CD14-positive monocyte (primary cell): ENCODE measurements at regions not wholly inside any gene's neighbourhood (a gene's known extent, or its start where the extent isn't known, plus 50 kb on each side); places are given as distances from the start of the nearest gene placed in this dataset.

ENCODE experiments used
- DNase-seq, 3 donors: peaks; one replicate each; pipeline ENCODE4 v3.0.0-alpha.2; 2011 to 2022
- H2AFZ ChIP-seq: 2 replicates; pipeline ENCODE4 v1.6.0; 2012; ENCODE audit warnings: mild to moderate bottlenecking, low read depth, low read length, inconsistent platforms; ENCODE audit not compliant: insufficient read depth, poor library complexity, severe bottlenecking
- H3K27ac ChIP-seq, 2 donors: 1 replicate in 1 of 2; 2 replicates in 1 of 2; pipeline ENCODE4 v1.5.1; 2012 to 2013; ENCODE audit warnings: low read length in 2 of 2, control low read depth in 1 of 2, inconsistent platforms in 1 of 2, low read depth in 1 of 2, mild to moderate bottlenecking in 1 of 2
- H3K27me3 ChIP-seq, 2 donors: one replicate each; pipeline versions ENCODE4 v1.6.0 to v1.6.1; 2011 to 2013; ENCODE audit warnings: low read length in 2 of 2; ENCODE audit not compliant: control insufficient read depth in 2 of 2, insufficient read depth in 2 of 2
- H3K36me3 ChIP-seq, 2 donors: replicated peaks in 1 of 2; 1 replicate in 1 of 2; 2 replicates in 1 of 2; pipeline versions ENCODE4 v1.5.1 to v1.6.1; 2012 to 2013; ENCODE audit warnings: low read length in 2 of 2, control low read depth in 1 of 2, inconsistent platforms in 1 of 2, mild to moderate bottlenecking in 1 of 2; ENCODE audit not compliant: insufficient read depth in 2 of 2, control insufficient read depth in 1 of 2
- H3K4me1 ChIP-seq, 2 donors: 1 replicate in 1 of 2; 2 replicates in 1 of 2; pipeline versions ENCODE4 v1.5.1 to v1.6.1; 2012 to 2013; ENCODE audit warnings: low read length in 2 of 2, control low read depth in 1 of 2, inconsistent platforms in 1 of 2, mild to moderate bottlenecking in 1 of 2, moderate library complexity in 1 of 2; ENCODE audit not compliant: insufficient read depth in 2 of 2, control insufficient read depth in 1 of 2
- H3K4me2 ChIP-seq: replicated peaks from 2 replicates; pipeline ENCODE3; 2012; ENCODE audit warnings: low read length, moderate library complexity, mild to moderate bottlenecking; ENCODE audit not compliant: poor library complexity, severe bottlenecking; ENCODE audit errors: extremely low read depth
- H3K4me3 ChIP-seq, 3 experiments: fragments of 200-600 bp in 1 of 3; sonication (generic) in 1 of 3; replicated peaks in 1 of 3; 1 replicate in 2 of 3; 2 replicates in 1 of 3; pipeline ENCODE4 v1.5.1; 2011 to 2013; ENCODE audit warnings: low read length in 3 of 3, mild to moderate bottlenecking in 3 of 3, control low read depth in 2 of 3, low read depth in 2 of 3, inconsistent platforms in 1 of 3, moderate library complexity in 1 of 3
- H3K79me2 ChIP-seq: 2 replicates; pipeline ENCODE4 v1.6.0; 2012; ENCODE audit warnings: mild to moderate bottlenecking, control low read depth, inconsistent platforms, low read length, moderate library complexity; ENCODE audit not compliant: insufficient read depth
- H3K9ac ChIP-seq: 2 replicates; pipeline ENCODE4 v1.6.0; 2017; ENCODE audit warnings: low read length, mild to moderate bottlenecking; ENCODE audit not compliant: insufficient read depth, poor library complexity, severe bottlenecking
- H3K9me3 ChIP-seq, 2 donors: replicated peaks in 1 of 2; 1 replicate in 1 of 2; 2 replicates in 1 of 2; pipeline versions ENCODE4 v1.5.1 to v1.6.1; 2012 to 2013; ENCODE audit warnings: low read length in 2 of 2, control low read depth in 1 of 2; ENCODE audit not compliant: control insufficient read depth in 1 of 2, insufficient read depth in 1 of 2
- H4K20me1 ChIP-seq: 2 replicates; pipeline ENCODE4 v1.6.0; 2012; ENCODE audit warnings: mild to moderate bottlenecking, low read length, control low read depth, moderate library complexity; ENCODE audit not compliant: insufficient read depth
- H3K27ac Mint-ChIP-seq, 7 donors: one replicate each; pipeline ENCODE4 v1.8.0; 2020; ENCODE audit warnings: mild to moderate bottlenecking in 7 of 7, mixed read lengths in 7 of 7, moderate library complexity in 6 of 7, inconsistent platforms in 2 of 7
- H3K27me3 Mint-ChIP-seq, 3 donors: one replicate each; pipeline ENCODE4 v1.8.0; 2021 to 2022; ENCODE audit warnings: low read depth in 3 of 3, mild to moderate bottlenecking in 3 of 3, mixed read lengths in 3 of 3, moderate library complexity in 3 of 3, inconsistent platforms in 1 of 3
- H3K36me3 Mint-ChIP-seq, 2 donors: one replicate each; pipeline ENCODE4 v1.8.0; 2020; ENCODE audit warnings: mixed read lengths in 2 of 2, inconsistent platforms in 1 of 2, mild to moderate bottlenecking in 1 of 2
- H3K4me1 Mint-ChIP-seq: one replicate; pipeline ENCODE4 v1.8.0; 2020; ENCODE audit warnings: mild to moderate bottlenecking, mixed read lengths
- H3K4me3 Mint-ChIP-seq, 2 donors: one replicate each; pipeline ENCODE4 v1.8.0; 2020; ENCODE audit warnings: mild to moderate bottlenecking in 2 of 2, mixed read lengths in 2 of 2, moderate library complexity in 1 of 2
- H3K9me3 Mint-ChIP-seq, 7 donors: one replicate each; pipeline ENCODE4 v1.8.0; 2020 to 2022; ENCODE audit warnings: mixed read lengths in 7 of 7, mild to moderate bottlenecking in 6 of 7, moderate library complexity in 6 of 7, inconsistent platforms in 2 of 7
- WGBS: methylation state at CpG from one replicate; pipeline ENCODE4 v1.1.5; 2013; ENCODE audit warnings: missing lambda C conversion rate; ENCODE audit not compliant: insufficient coverage; 5-methylcytosine and 5-hydroxymethylcytosine counted together
- intact Hi-C, 2 donors: fragments of 100-400 bp; cut with micrococcal nuclease; formaldehyde crosslinking; loops; one replicate each; pipeline versions ENCODE4 v1.15.0 to v1.15.1; 2023
- TF ChIP-seq, protein P1 (sequence below): fragments of 200-600 bp; IDR thresholded peaks from one replicate; pipeline ENCODE4 v1.8.0; 2022; ENCODE audit warnings: antibody characterized with exemption, mild to moderate bottlenecking

DNA sequence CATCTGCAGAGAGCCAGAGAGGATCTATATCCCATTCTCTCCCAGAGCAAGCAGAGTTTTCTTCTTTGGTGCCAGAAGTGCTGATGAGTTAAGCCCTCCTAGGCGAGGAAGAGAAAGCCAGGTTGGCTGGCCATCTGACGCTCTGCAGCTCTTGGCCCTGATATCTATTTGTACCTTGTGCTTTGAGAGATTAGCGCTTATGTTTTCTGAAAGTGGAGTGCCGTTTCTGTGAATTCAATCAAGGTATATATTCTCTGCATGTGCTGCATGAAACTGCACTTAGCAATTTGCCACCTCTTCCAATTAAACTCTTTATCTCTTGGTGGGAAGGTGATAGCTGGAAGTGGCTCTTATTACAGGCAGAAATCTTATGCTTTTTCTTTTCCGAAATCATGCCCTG is 177.5 kb downstream of the LPIN1 start:
- 100% methylated on average over 2 of the region's 5 CpGs for WGBS
- no peaks in the 10 kb centered on the region for H3K4me1 ChIP-seq
- Mint-ChIP-seq H3K4me1 (peaks cover 11% of the 10 kb centered on the region), H3K36me3 (no peaks in the 10 kb centered on the region), H3K27ac (no peak overlapping the region), H3K4me3 (no peak overlapping the region), H3K27me3 (peaks cover 4 to 14% (median 5%) of the 10 kb centered on the region in 3 donors), H3K9me3 (peaks cover 0 to 2% (median 0%) of the 10 kb centered on the region in 7 donors)
- TF ChIP-seq, protein P1, sequence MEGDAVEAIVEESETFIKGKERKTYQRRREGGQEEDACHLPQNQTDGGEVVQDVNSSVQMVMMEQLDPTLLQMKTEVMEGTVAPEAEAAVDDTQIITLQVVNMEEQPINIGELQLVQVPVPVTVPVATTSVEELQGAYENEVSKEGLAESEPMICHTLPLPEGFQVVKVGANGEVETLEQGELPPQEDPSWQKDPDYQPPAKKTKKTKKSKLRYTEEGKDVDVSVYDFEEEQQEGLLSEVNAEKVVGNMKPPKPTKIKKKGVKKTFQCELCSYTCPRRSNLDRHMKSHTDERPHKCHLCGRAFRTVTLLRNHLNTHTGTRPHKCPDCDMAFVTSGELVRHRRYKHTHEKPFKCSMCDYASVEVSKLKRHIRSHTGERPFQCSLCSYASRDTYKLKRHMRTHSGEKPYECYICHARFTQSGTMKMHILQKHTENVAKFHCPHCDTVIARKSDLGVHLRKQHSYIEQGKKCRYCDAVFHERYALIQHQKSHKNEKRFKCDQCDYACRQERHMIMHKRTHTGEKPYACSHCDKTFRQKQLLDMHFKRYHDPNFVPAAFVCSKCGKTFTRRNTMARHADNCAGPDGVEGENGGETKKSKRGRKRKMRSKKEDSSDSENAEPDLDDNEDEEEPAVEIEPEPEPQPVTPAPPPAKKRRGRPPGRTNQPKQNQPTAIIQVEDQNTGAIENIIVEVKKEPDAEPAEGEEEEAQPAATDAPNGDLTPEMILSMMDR = no peak
- intact Hi-C loops = no loop called here
- H4K20me1 ChIP-seq = no peaks in the 10 kb centered on the region
- no peak for DNase-seq
- H3K79me2 ChIP-seq = no peaks in the 10 kb centered on the region
- H3K9me3 ChIP-seq = no peaks in the 10 kb centered on the region
- H3K36me3 ChIP-seq = no peaks in the 10 kb centered on the region
- no peak overlapping the region for H3K9ac ChIP-seq
- H3K4me3 ChIP-seq = no peak overlapping the region
- no peak overlapping the region for H3K27ac ChIP-seq
- no peak overlapping the region for H3K4me2 ChIP-seq
- peaks cover 0 to 4% of the 10 kb centered on the region in 2 donors for H3K27me3 ChIP-seq
- H2AFZ ChIP-seq = no peak overlapping the region

DNA sequence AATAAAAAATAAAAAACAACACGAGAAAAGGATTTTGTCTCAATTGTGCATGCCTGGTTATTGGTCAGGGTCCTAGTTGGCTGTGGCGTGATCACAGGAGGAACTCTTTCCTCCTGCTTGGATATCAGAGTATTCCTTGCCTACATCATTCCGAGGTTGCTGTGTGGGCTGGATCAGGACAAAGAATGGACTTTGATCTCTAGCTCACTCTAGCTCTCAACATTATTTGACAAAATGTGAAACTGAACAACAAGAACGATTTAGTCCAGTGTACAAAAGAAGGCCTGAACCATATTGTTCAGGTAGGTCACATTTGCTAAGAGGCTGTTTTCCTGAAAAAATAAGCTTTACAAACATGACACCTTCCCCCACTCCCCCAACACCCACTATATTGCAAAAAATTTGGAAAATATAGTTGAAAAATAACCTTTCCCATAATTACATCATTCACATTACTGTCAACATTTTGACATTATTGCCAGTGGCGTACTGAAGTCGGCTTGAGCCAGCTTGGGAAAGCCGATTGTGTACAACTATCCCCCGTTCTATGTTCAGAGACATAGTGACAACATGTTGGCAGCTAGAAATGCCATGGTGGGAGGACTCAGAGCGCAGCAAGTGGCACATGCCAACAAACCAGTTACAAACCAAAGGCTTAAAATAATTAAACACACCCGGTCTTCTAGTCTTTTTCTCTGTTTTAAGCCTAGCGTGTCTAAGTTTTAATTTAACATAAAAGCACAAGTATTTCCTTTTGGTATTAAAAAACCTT is 179.0 kb downstream of the LPIN1 start:
- H3K9ac ChIP-seq = no peak overlapping the region
- H4K20me1 ChIP-seq = no peaks in the 10 kb centered on the region
- intact Hi-C loops = no loop called here
- no peak for DNase-seq
- H3K4me2 ChIP-seq = no peak overlapping the region
- 96% methylated on average over 5 of the region's 11 CpGs for WGBS
- peaks cover 4 to 14% (median 5%) of the 10 kb centered on the region in 3 donors for H3K27me3 Mint-ChIP-seq
- H2AFZ ChIP-seq = no peak overlapping the region
- H3K36me3 Mint-ChIP-seq = no peaks in the 10 kb centered on the region
- H3K4me3 ChIP-seq = no peak overlapping the region
- H3K27ac ChIP-seq = no peak overlapping the region
- H3K4me1 ChIP-seq = peaks cover 5% of the 10 kb centered on the region in 2 donors
- H3K9me3 Mint-ChIP-seq = peaks cover 0 to 3% (median 0%) of the 10 kb centered on the region in 7 donors
- peaks cover 0 to 4% of the 10 kb centered on the region in 2 donors for H3K27me3 ChIP-seq
- H3K9me3 ChIP-seq = no peaks in the 10 kb centered on the region
- H3K36me3 ChIP-seq = no peaks in the 10 kb centered on the region
- no peak overlapping the region for H3K4me3 Mint-ChIP-seq
- TF ChIP-seq, protein P1 = no peak
- H3K27ac Mint-ChIP-seq = no peak overlapping the region
- H3K4me1 Mint-ChIP-seq = peaks cover 20% of the 10 kb centered on the region
- no peaks in the 10 kb centered on the region for H3K79me2 ChIP-seq
